ENCODE measurements at regions not wholly inside any gene's neighbourhood (a gene's known extent, or its start where the extent isn't known, plus 50 kb on each side); places are given as distances from the start of the nearest gene placed in this dataset.
A peak's percentile ranks its signal among the peaks of the same experiment; 100 is the strongest.

- peak; percentile 17; the same call in 2 of the 3 replicates for TF ChIP-seq CTCF (conservative IDR thresholded peaks at IDR 0.05)
- no peak overlapping the region for H3K14ac ChIP-seq (ENCODE audit: insufficient read depth, low read length)
- H3K18ac ChIP-seq (ENCODE audit: insufficient read length, low read depth, low read length) = no peak overlapping the region
- no peak overlapping the region for H2AK5ac ChIP-seq (ENCODE audit: insufficient read length, low read length)
- WGBS (ENCODE audit: extremely low coverage, insufficient read length, low lambda C conversion rate) = no CpG with 5 or more reads among the region's 10 CpGs
- Mint-ChIP-seq H3K9me3 (peaks cover 0 to 2% of the 10 kb centered on the region in 2 experiments; a peak in 2 of 5 replicates), H3K4me1 (peaks cover 18 to 19% of the 10 kb centered on the region in 2 experiments), H3K4me3 (no peak overlapping the region; a peak in 1 of 5 replicates), H3K36me3 (ENCODE audit: insufficient read depth in 1 of 3, low read depth in 3 of 3) (no peaks in the 10 kb centered on the region), H3K27ac (peak overlapping the region in 2 of 3 experiments; percentile 40 to 67; a peak in 1 of 7 replicates), H3K27me3 (ENCODE audit: low read depth) (peaks cover 19% of the 10 kb centered on the region)
- no peak overlapping the region for H3K27ac ChIP-seq (ENCODE audit: insufficient read length, low read depth, low read length)
- H3K23me2 ChIP-seq (ENCODE audit: insufficient read length, low read depth, low read length, poor library complexity, severe bottlenecking) = no peaks in the 10 kb centered on the region
- H3K23ac ChIP-seq (ENCODE audit: insufficient read length, low read depth, low read length) = no peak overlapping the region
- H3K9ac ChIP-seq (ENCODE audit: extremely low read depth, insufficient read length, low read length) = no peak overlapping the region
- no peaks in the 10 kb centered on the region; the same call in 1 of the 2 replicates for H3K4me1 ChIP-seq (ENCODE audit: insufficient read depth, low read length)
- no peaks in the 10 kb centered on the region for H3K79me2 ChIP-seq (ENCODE audit: insufficient read depth, low read length)
- H3K79me1 ChIP-seq (ENCODE audit: insufficient read depth, low read depth, low read length, poor library complexity, severe bottlenecking) = no peaks in the 10 kb centered on the region
- no peak overlapping the region for H4K5ac ChIP-seq (ENCODE audit: insufficient read length, low read depth, low read length)
- H2BK5ac ChIP-seq (ENCODE audit: insufficient read length, low read length) = no peak overlapping the region
- H2BK20ac ChIP-seq (ENCODE audit: low read depth, low read length, poor library complexity, severe bottlenecking) = no peak overlapping the region
- no peak overlapping the region for H4K91ac ChIP-seq (ENCODE audit: insufficient read length, low read depth, low read length)
- no peak overlapping the region for H3K4ac ChIP-seq (ENCODE audit: low read depth, low read length)
- H3K9me3 ChIP-seq (ENCODE audit: control insufficient read depth, low read depth, low read length) = no peaks in the 10 kb centered on the region
- no peak overlapping the region for H4K8ac ChIP-seq (replicated peaks; ENCODE audit: insufficient read length, low read depth, low read length)
- H3K4me2 ChIP-seq (ENCODE audit: insufficient read depth, insufficient read length, low read length) = no peak overlapping the region
- H2BK15ac ChIP-seq (ENCODE audit: low read depth, low read length) = no peak overlapping the region
- no peak overlapping the region for H3T11ph ChIP-seq (ENCODE audit: low read length)
- no peak overlapping the region for H2AFZ ChIP-seq (ENCODE audit: low read length)
- H4K20me1 ChIP-seq (ENCODE audit: control insufficient read depth, insufficient read depth, insufficient read length) = no peaks in the 10 kb centered on the region
- DNase-seq = peak; percentile 78
- no peak overlapping the region for H2BK120ac ChIP-seq (ENCODE audit: low read depth, low read length, poor library complexity, severe bottlenecking)
- H3K27me3 ChIP-seq (ENCODE audit: insufficient read depth, low read length) = no peaks in the 10 kb centered on the region
- H3K56ac ChIP-seq (ENCODE audit: insufficient read length, low read depth, low read length) = no peak overlapping the region
- H2BK12ac ChIP-seq (ENCODE audit: insufficient read length, low read depth, low read length) = no peak overlapping the region
Measured at GRCh38 chr12:128056136-128056801, 210.7 kb upstream of the TMEM132C start.

Data from H9 (cell line).